Endothelial cell of umbilical vein (primary cell): ENCODE measurements at regions not wholly inside any gene's neighbourhood (a gene's known extent, or its start where the extent isn't known, plus 50 kb on each side); places are given as distances from the start of the nearest gene placed in this dataset.
"Not testable (repeated sequence)": the region's sequence is repeated elsewhere in the genome, so short reads cannot be mapped to it uniquely, and the experiment has no call there.

Source experiments
- BruUV-seq: library from RNA; stranded (reverse); fragments of 400-500 nt; replicated peaks from 2 replicates; lab custom pipeline; 2021; lab: Mats Ljungman, UMichigan
- CTCF ChIA-PET: fragments of 300-600, 350-600 bp; sonication (Branson Sonifier 250); formaldehyde crosslinking; loops from one replicate; lab custom pipeline; 2021; ENCODE audit warnings: antibody characterized with exemption, inconsistent platforms; lab: Charles Lee
- POLR2A ChIA-PET: fragments of 300-600, 350-600 bp; sonication (Branson Sonifier 250); formaldehyde crosslinking; loops from one replicate; lab custom pipeline; 2021; ENCODE audit warnings: antibody characterized with exemption, inconsistent platforms; lab: Charles Lee
- DNase-seq: peaks from one replicate; pipeline ENCODE4 v3.0.0-alpha.2; 2011; ENCODE audit warnings: low read depth, low spot score
- FAIRE-seq: peaks from 2 replicates; lab custom pipeline; 2011; peaks lifted over from hg19 to GRCh38; lab: Jason Lieb, UNC
- H2AFZ ChIP-seq: 2 replicates; pipeline ENCODE4 v1.6.0; 2012; ENCODE audit warnings: low read depth, low read length, control low read depth, inconsistent platforms
- H3K27ac ChIP-seq: 2 replicates; pipeline ENCODE4 v1.5.1; 2011; ENCODE audit warnings: low read depth, mild to moderate bottlenecking, control low read depth, low read length, moderate library complexity; ENCODE audit not compliant: insufficient read depth
- H3K27me3 ChIP-seq, 2 experiments: 2 replicates each; pipeline versions ENCODE4 v1.6.0 to v1.6.1; 2011; ENCODE audit warnings: low read length in 2 of 2, mixed read lengths in 1 of 2; ENCODE audit not compliant: control insufficient read depth in 2 of 2, insufficient read depth in 2 of 2
- H3K36me3 ChIP-seq, 2 experiments: 2 replicates in 1 of 2; 3 replicates in 1 of 2; pipeline ENCODE4 v1.5.1; 2011; ENCODE audit warnings: low read length in 2 of 2, mild to moderate bottlenecking in 1 of 2, moderate library complexity in 1 of 2; ENCODE audit not compliant: control insufficient read depth in 2 of 2, insufficient read depth in 2 of 2; ENCODE audit errors: extremely low read depth in 1 of 2
- H3K4me1 ChIP-seq: 3 replicates; pipeline ENCODE4 v1.5.1; 2011; ENCODE audit warnings: mild to moderate bottlenecking, low read length; ENCODE audit not compliant: control insufficient read depth, insufficient read depth; ENCODE audit errors: extremely low read depth
- H3K4me2 ChIP-seq: 2 replicates; pipeline ENCODE4 v1.6.1; 2011; ENCODE audit warnings: low read length, control low read depth, mixed read lengths; ENCODE audit not compliant: insufficient read depth
- H3K4me3 ChIP-seq, 3 experiments: fragments of 200-600 bp in 1 of 3; sonication (generic), shearing (Covaris generic) in 1 of 3; replicated peaks in 1 of 3; 2 replicates each; pipeline ENCODE4 v1.5.1; 2011 to 2016; ENCODE audit warnings: control low read depth in 3 of 3, low read length in 3 of 3, mild to moderate bottlenecking in 2 of 3, inconsistent platforms in 1 of 3, low read depth in 1 of 3, moderate library complexity in 1 of 3; ENCODE audit not compliant: insufficient read depth in 1 of 3
- H3K79me2 ChIP-seq: 2 replicates; pipeline ENCODE4 v1.6.0; 2012; ENCODE audit warnings: low read length, inconsistent platforms; ENCODE audit not compliant: control insufficient read depth, insufficient read depth
- H3K9ac ChIP-seq: replicated peaks from 2 replicates; pipeline ENCODE3; 2011; ENCODE audit warnings: low read length, control low read depth; ENCODE audit not compliant: insufficient read depth; ENCODE audit errors: extremely low read depth
- H3K9me1 ChIP-seq: replicated peaks from 3 replicates; pipeline ENCODE4 v1.6.0; 2011; ENCODE audit warnings: mild to moderate bottlenecking, low read length; ENCODE audit not compliant: control insufficient read depth, insufficient read depth; ENCODE audit errors: extremely low read depth
- H3K9me3 ChIP-seq: replicated peaks from 2 replicates; pipeline ENCODE4 v1.5.1; 2012; ENCODE audit warnings: low read length, inconsistent platforms; ENCODE audit not compliant: control insufficient read depth, insufficient read depth
- H4K20me1 ChIP-seq: replicated peaks from 2 replicates; pipeline ENCODE3; 2011; ENCODE audit warnings: mild to moderate bottlenecking, low read length; ENCODE audit not compliant: control insufficient read depth, insufficient read depth; ENCODE audit errors: extremely low read depth
- dilution Hi-C: fragments of 300-500 bp; cut with MboI; formaldehyde crosslinking; loops from one replicate; pipeline ENCODE4 v1.15.0; 2019; ENCODE audit warnings: low sequenced_read_pairs; ENCODE audit not compliant: extremely low pct_ligation_motif_present
- intact Hi-C: fragments of 100-400 bp; cut with micrococcal nuclease; formaldehyde crosslinking; loops from one replicate; pipeline ENCODE4 v1.10.0; 2022

GRCh38 chr1:243055091-243055490 is 200.0 kb downstream of the CEP170 start:
- H3K9ac ChIP-seq, H3K27me3 ChIP-seq, H3K27ac ChIP-seq, H3K36me3 ChIP-seq, DNase-seq, H3K9me1 ChIP-seq, H3K9me3 ChIP-seq, H3K4me2 ChIP-seq, FAIRE-seq, CTCF ChIA-PET, POLR2A ChIA-PET, H3K4me3 ChIP-seq, H2AFZ ChIP-seq, H3K4me1 ChIP-seq, H3K79me2 ChIP-seq, H4K20me1 ChIP-seq, dilution Hi-C loops, intact Hi-C loops, BruUV-seq: not testable (repeated sequence)

DNA sequence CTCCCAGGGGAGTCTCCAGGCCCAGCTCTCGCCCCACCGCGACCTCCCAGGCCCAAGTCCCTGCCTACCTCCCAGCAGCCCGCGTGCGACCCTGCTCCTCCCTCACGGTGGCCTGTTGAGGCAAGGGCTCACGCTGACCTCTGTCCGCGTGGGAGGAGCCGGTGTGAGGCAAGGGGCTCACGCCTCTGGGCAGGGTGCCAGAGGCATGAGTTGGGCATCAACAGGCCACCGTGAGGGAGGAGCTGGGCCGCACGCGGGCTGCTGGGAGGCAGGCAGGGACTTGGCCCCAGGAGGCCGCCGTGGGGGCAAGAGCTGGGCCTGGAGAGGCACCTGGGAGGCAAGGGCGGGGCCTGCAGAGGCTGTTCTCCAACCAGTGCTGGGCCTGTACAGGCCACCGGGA is 200.4 kb downstream of the CEP170 start:
- H3K4me1 ChIP-seq, H3K36me3 ChIP-seq, FAIRE-seq, H3K4me3 ChIP-seq, H4K20me1 ChIP-seq, H2AFZ ChIP-seq, H3K9ac ChIP-seq, H3K9me3 ChIP-seq, DNase-seq, dilution Hi-C loops, H3K27me3 ChIP-seq, H3K79me2 ChIP-seq, H3K4me2 ChIP-seq, intact Hi-C loops, BruUV-seq, H3K27ac ChIP-seq, POLR2A ChIA-PET, H3K9me1 ChIP-seq, CTCF ChIA-PET: not testable (repeated sequence)

DNA sequence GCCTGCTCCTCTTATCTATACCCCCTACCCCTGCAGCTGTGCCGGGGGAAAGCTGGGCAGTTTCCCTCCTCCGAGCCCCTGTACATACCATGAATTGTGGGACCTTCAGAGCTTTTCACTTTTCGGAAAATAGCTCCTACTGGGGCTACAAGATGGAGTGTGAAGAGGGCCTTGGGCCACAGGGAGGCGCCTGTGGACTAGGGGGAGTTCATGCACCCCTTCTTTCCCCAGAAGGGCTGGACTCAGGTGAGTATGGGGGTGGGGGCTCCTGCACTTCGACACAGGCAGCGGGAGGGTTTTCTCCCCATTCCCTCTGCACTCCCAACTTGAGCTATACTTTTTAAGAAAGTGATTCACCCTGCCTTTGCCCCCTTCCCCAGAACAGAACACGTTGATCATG is 202.0 kb downstream of the CEP170 start:
- H3K36me3 ChIP-seq, H3K27me3 ChIP-seq, H3K27ac ChIP-seq, dilution Hi-C loops, H3K9ac ChIP-seq, FAIRE-seq, H3K4me1 ChIP-seq, DNase-seq, H3K4me3 ChIP-seq, H3K79me2 ChIP-seq, H3K9me1 ChIP-seq, CTCF ChIA-PET, intact Hi-C loops, BruUV-seq, H3K9me3 ChIP-seq, POLR2A ChIA-PET, H4K20me1 ChIP-seq, H2AFZ ChIP-seq, H3K4me2 ChIP-seq: not testable (repeated sequence)

DNA sequence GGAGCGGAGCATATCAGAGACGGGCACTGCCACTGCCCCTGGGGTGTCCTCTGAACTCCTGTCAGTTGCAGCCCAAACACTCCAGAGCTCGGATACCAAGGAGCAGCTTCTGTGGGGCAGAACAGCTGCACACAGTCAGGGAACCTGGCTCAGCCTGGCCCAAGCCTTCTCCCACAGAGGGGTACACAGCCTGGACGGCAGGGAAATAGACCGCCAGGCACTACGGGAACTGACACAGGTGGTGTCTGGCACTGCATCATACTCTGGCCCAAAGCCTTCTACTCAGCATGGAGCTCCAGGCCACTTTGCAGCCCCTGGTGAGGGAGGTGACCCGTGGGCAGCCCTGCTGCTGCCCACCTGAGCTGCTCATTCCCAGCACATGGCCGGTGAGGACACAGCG is 204.5 kb downstream of the CEP170 start:
- dilution Hi-C loops, H3K27ac ChIP-seq, POLR2A ChIA-PET: not testable (repeated sequence)

More for the DNA sequence above, 204.5 kb downstream of the CEP170 start:
- H2AFZ ChIP-seq, H3K36me3 ChIP-seq, H3K4me3 ChIP-seq, BruUV-seq, H3K9ac ChIP-seq, H3K79me2 ChIP-seq, intact Hi-C loops, H3K9me3 ChIP-seq, FAIRE-seq, H3K4me2 ChIP-seq, DNase-seq, H3K4me1 ChIP-seq, H3K9me1 ChIP-seq, CTCF ChIA-PET, H3K27me3 ChIP-seq, H4K20me1 ChIP-seq: not testable (repeated sequence)
